H1 (cell line): ENCODE measurements at regions not wholly inside any gene's neighbourhood (a gene's known extent, or its start where the extent isn't known, plus 50 kb on each side); places are given as distances from the start of the nearest gene placed in this dataset.

Source experiments
- CTCF ChIA-PET: fragments of 300-600 bp; sonication (Branson Sonifier 250); formaldehyde crosslinking; loops from one replicate; lab custom pipeline; 2021; ENCODE audit not compliant: partially characterized antibody; lab: Charles Lee
- POLR2A ChIA-PET: fragments of 300-600 bp; sonication (Branson Sonifier 250); formaldehyde crosslinking; loops from one replicate; lab custom pipeline; 2021; ENCODE audit warnings: inconsistent platforms; ENCODE audit not compliant: partially characterized antibody; lab: Charles Lee
- DNase-seq, 2 experiments: peaks; one replicate each; pipeline versions ENCODE4 v3.0.0 to v3.0.0-alpha.2; 2010 to 2022; ENCODE audit warnings: low spot score in 2 of 2, low read depth in 1 of 2, mixed read lengths in 1 of 2
- FAIRE-seq: peaks from 2 replicates; lab custom pipeline; 2011; peaks lifted over from hg19 to GRCh38; lab: Jason Lieb, UNC
- H2AFZ ChIP-seq: 2 replicates; pipeline ENCODE4 v1.8.1; 2012; ENCODE audit warnings: low read length, inconsistent platforms
- H2AK5ac ChIP-seq: 2 replicates; pipeline ENCODE4 v1.6.1; 2013; ENCODE audit warnings: low read depth, low read length
- H2BK120ac ChIP-seq: replicated peaks from 2 replicates; pipeline ENCODE3; 2013; ENCODE audit warnings: low read depth, low read length, inconsistent platforms
- H2BK12ac ChIP-seq: 2 replicates; pipeline ENCODE4 v1.6.1; 2013; ENCODE audit warnings: low read depth, low read length
- H2BK15ac ChIP-seq: 2 replicates; pipeline ENCODE4 v1.6.1; 2013; ENCODE audit warnings: low read length
- H2BK20ac ChIP-seq: 2 replicates; pipeline ENCODE4 v1.6.1; 2013; ENCODE audit warnings: low read length
- H2BK5ac ChIP-seq: 2 replicates; pipeline ENCODE4 v1.6.1; 2013; ENCODE audit warnings: low read depth, low read length
- H3K14ac ChIP-seq: 2 replicates; pipeline ENCODE4 v1.6.1; 2013; ENCODE audit warnings: inconsistent platforms; ENCODE audit not compliant: insufficient read length
- H3K18ac ChIP-seq: 2 replicates; pipeline ENCODE4 v1.6.1; 2013; ENCODE audit warnings: low read length; ENCODE audit errors: extremely low read depth
- H3K23ac ChIP-seq: 2 replicates; pipeline ENCODE4 v1.6.1; 2013; ENCODE audit warnings: inconsistent platforms; ENCODE audit not compliant: insufficient read length
- H3K23me2 ChIP-seq: 2 replicates; pipeline ENCODE4 v1.6.1; 2013; ENCODE audit warnings: low read depth, low read length
- H3K27ac ChIP-seq: 2 replicates; pipeline ENCODE4 v1.6.1; 2011; ENCODE audit warnings: low read depth, low read length, inconsistent platforms
- H3K27me3 ChIP-seq, 4 experiments: replicated peaks in 1 of 4; 1 replicate in 1 of 4; 2 replicates in 3 of 4; pipeline versions ENCODE4 v1.6.1 to v1.8.1; 2011 to 2013; ENCODE audit warnings: low read length in 3 of 4, mild to moderate bottlenecking in 3 of 4, inconsistent platforms in 2 of 4, mixed read lengths in 2 of 4, moderate library complexity in 1 of 4; ENCODE audit not compliant: control insufficient read depth in 3 of 4, insufficient read depth in 3 of 4; ENCODE audit errors: extremely low read depth in 1 of 4
- H3K36me3 ChIP-seq, 4 experiments: 2 replicates each; pipeline versions ENCODE4 v1.6.1 to v1.8.1; 2011 to 2013; ENCODE audit warnings: mild to moderate bottlenecking in 4 of 4, low read length in 3 of 4, moderate library complexity in 2 of 4, control low read depth in 1 of 4, inconsistent platforms in 1 of 4; ENCODE audit not compliant: insufficient read depth in 4 of 4, control insufficient read depth in 2 of 4
- H3K4ac ChIP-seq: replicated peaks from 2 replicates; pipeline ENCODE3; 2013; ENCODE audit warnings: low read length, low read depth, mixed read lengths, inconsistent platforms; ENCODE audit not compliant: insufficient read length
- H3K4me1 ChIP-seq, 4 experiments: replicated peaks in 1 of 4; 1 replicate in 1 of 4; 2 replicates in 3 of 4; pipeline versions ENCODE4 v1.6.1 to v1.8.1; 2011 to 2013; ENCODE audit warnings: low read length in 3 of 4, inconsistent platforms in 2 of 4, mixed read lengths in 1 of 4; ENCODE audit not compliant: insufficient read depth in 4 of 4, control insufficient read depth in 3 of 4
- H3K4me2 ChIP-seq, 2 experiments: 2 replicates each; pipeline versions ENCODE4 v1.6.1 to v1.8.1; 2011 to 2013; ENCODE audit warnings: low read depth in 2 of 2, low read length in 2 of 2, control low read depth in 1 of 2, inconsistent platforms in 1 of 2, mild to moderate bottlenecking in 1 of 2; ENCODE audit not compliant: insufficient read depth in 1 of 2
- H3K4me3 ChIP-seq, 4 experiments: fragments of 200-600, 300-600 bp in 1 of 4; sonication (generic), shearing (Covaris generic), sonication (Bioruptor Twin) in 1 of 4; 2 replicates each; pipeline versions ENCODE4 v1.5.1 to v1.8.1; 2011 to 2016; ENCODE audit warnings: low read length in 4 of 4, low read depth in 3 of 4, control low read depth in 2 of 4, inconsistent platforms in 2 of 4, mild to moderate bottlenecking in 2 of 4, mixed read lengths in 1 of 4, moderate library complexity in 1 of 4; ENCODE audit not compliant: insufficient read depth in 2 of 4; ENCODE audit errors: extremely low read depth in 1 of 4
- H3K56ac ChIP-seq: replicated peaks from 2 replicates; pipeline ENCODE3; 2013; ENCODE audit warnings: low read depth, mild to moderate bottlenecking, mixed read lengths, low read length, inconsistent platforms; ENCODE audit not compliant: insufficient read length
- H3K79me1 ChIP-seq: 2 replicates; pipeline ENCODE4 v1.6.1; 2013; ENCODE audit warnings: low read depth, low read length, control low read depth
- H3K79me2 ChIP-seq, 2 experiments: 2 replicates each; pipeline versions ENCODE4 v1.6.1 to v1.8.1; 2012 to 2013; ENCODE audit warnings: low read length in 2 of 2, mild to moderate bottlenecking in 2 of 2, inconsistent platforms in 1 of 2; ENCODE audit not compliant: insufficient read depth in 2 of 2, control insufficient read depth in 1 of 2
- H3K9ac ChIP-seq, 4 experiments: replicated peaks in 1 of 4; 1 replicate in 1 of 4; 2 replicates in 3 of 4; pipeline versions ENCODE4 v1.6.1 to v1.8.1; 2011 to 2013; ENCODE audit warnings: low read depth in 3 of 4, low read length in 3 of 4, control low read depth in 2 of 4, mild to moderate bottlenecking in 2 of 4, moderate library complexity in 2 of 4, inconsistent platforms in 1 of 4; ENCODE audit errors: extremely low read depth in 1 of 4
- H3K9me3 ChIP-seq, 2 experiments: 2 replicates each; pipeline versions ENCODE4 v1.6.1 to v1.8.1; 2012 to 2013; ENCODE audit warnings: mild to moderate bottlenecking in 2 of 2, moderate library complexity in 2 of 2, control low read depth in 1 of 2, inconsistent platforms in 1 of 2, low read depth in 1 of 2, low read length in 1 of 2, mixed read lengths in 1 of 2; ENCODE audit not compliant: insufficient read depth in 2 of 2
- H4K20me1 ChIP-seq, 2 experiments: replicated peaks in 1 of 2; 2 replicates each; pipeline versions ENCODE3 to v1.8.1; 2011 to 2013; ENCODE audit warnings: inconsistent platforms in 2 of 2, low read length in 2 of 2, mild to moderate bottlenecking in 1 of 2; ENCODE audit not compliant: insufficient read depth in 2 of 2, control insufficient read depth in 1 of 2
- H4K5ac ChIP-seq: 2 replicates; pipeline ENCODE4 v1.6.1; 2013; ENCODE audit warnings: low read length, low read depth, mixed read lengths, inconsistent platforms; ENCODE audit not compliant: insufficient read length
- H4K8ac ChIP-seq: 2 replicates; pipeline ENCODE4 v1.8.0; 2013; ENCODE audit warnings: mild to moderate bottlenecking, moderate library complexity, low read length, inconsistent platforms; ENCODE audit not compliant: insufficient read depth; ENCODE audit errors: extremely low read depth
- H4K91ac ChIP-seq: replicated peaks from 2 replicates; pipeline ENCODE3; 2013; ENCODE audit warnings: low read length, mixed read lengths, inconsistent platforms; ENCODE audit not compliant: insufficient read length
- CBX8 ChIP-seq: fragments of 300-800, 300-1000 bp; sonication (generic); IDR thresholded peaks from 2 replicates; pipeline ENCODE4 v1.7.1; 2016; ENCODE audit warnings: low read depth, low read length, borderline replicate concordance
- CEBPB ChIP-seq: IDR thresholded peaks from 2 replicates; pipeline ENCODE4 v1.6.1; 2012; ENCODE audit warnings: low read depth, low read length
- SAP30 ChIP-seq: fragments of 300-600 bp; sonication (generic); IDR thresholded peaks from 2 replicates; pipeline ENCODE4 v1.7.1; 2012; ENCODE audit warnings: low read length, moderate library complexity, mild to moderate bottlenecking, inconsistent platforms; ENCODE audit not compliant: insufficient read depth, insufficient replicate concordance
- WGBS, 2 experiments: shearing (Covaris generic) in 1 of 2; methylation state at CpG; one replicate each; pipeline versions ENCODE4 v1.1.6 to v1.1.7; 2013 to 2015; ENCODE audit warnings: low lambda C conversion rate in 2 of 2, mixed read lengths in 2 of 2, inconsistent platforms in 1 of 2, low coverage in 1 of 2, missing lambda C conversion rate in 1 of 2; ENCODE audit not compliant: insufficient replicate concordance in 2 of 2, insufficient coverage in 1 of 2, insufficient read length in 1 of 2; ENCODE audit errors: extremely low coverage in 1 of 2, missing lambda C conversion rate in 1 of 2; 5-methylcytosine and 5-hydroxymethylcytosine counted together

DNA sequence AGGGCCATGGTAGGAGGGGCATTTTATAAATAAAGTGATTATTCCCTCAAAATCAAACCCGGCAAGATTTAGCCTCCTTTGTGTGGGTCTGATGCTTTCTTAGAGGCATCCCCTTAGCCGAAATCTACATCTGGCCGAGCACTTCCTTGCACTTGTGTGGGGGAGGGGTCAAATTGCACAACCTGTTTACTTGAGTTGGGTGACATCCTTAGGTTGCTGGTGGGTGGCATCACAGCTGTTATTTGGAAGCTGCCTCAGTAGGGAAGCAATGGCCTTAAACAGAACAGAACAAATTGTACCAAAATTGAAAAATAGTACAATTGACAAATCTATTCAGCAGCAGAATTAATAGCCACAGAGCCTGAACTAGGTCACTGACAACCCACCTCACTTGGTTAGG lies 546.1 kb downstream of the SNAPC1 start:
- H3K23me2 ChIP-seq, result no peaks in the 10 kb centered on the region
- H3K18ac ChIP-seq, result no peak overlapping the region
- H2AFZ ChIP-seq, result no peak overlapping the region
- no peak overlapping the region for H3K27ac ChIP-seq
- no peaks in the 10 kb centered on the region for H3K9me3 ChIP-seq
- no peak overlapping the region for H3K4me2 ChIP-seq
- no peak for FAIRE-seq
- TF ChIP-seq CBX8, result no peak
- TF ChIP-seq SAP30, result no peak
- peak; percentile 85 for TF ChIP-seq CEBPB
- WGBS, 2 experiments, result 94% methylated on average over 3 of the region's 3 CpGs; no CpG with 5 or more reads in 1 of the 2 experiments
- no peak overlapping the region for H2BK12ac ChIP-seq
- H3K79me2 ChIP-seq, result no peaks in the 10 kb centered on the region
- no peak overlapping the region for H3K4ac ChIP-seq
- no peak overlapping the region for H2BK5ac ChIP-seq
- H4K20me1 ChIP-seq, result no peaks in the 10 kb centered on the region
- no peak overlapping the region for H4K5ac ChIP-seq
- no peak overlapping the region for H2BK15ac ChIP-seq
- no peak for DNase-seq
- H3K27me3 ChIP-seq, result no peaks in the 10 kb centered on the region
- ChIA-PET POLR2A (no interaction called here), CTCF (interaction anchor here (0.6 to 1.1 kb wide), 6 partner anchors 15 to 145 kb away, joined by 3 to 4 read pairs (median 3); no protein-coding TSS in a partner anchor)
- H2AK5ac ChIP-seq, result no peak overlapping the region
- no peak overlapping the region for H3K14ac ChIP-seq
- no peak overlapping the region for H4K8ac ChIP-seq
- H4K91ac ChIP-seq, result no peak overlapping the region
- no peak overlapping the region for H3K4me3 ChIP-seq
- H2BK20ac ChIP-seq, result no peak overlapping the region
- H3K56ac ChIP-seq, result no peak overlapping the region
- no peaks in the 10 kb centered on the region for H3K79me1 ChIP-seq
- H2BK120ac ChIP-seq, result no peak overlapping the region
- no peaks in the 10 kb centered on the region for H3K36me3 ChIP-seq
- no peak overlapping the region for H3K23ac ChIP-seq
- no peak overlapping the region for H3K9ac ChIP-seq
- H3K4me1 ChIP-seq, result peaks cover 2 to 6% (median 2%) of the 10 kb centered on the region in 4 experiments; a peak in 4 of 7 replicates
